ENCODE measurements at regions not wholly inside any gene's neighbourhood (a gene's known extent, or its start where the extent isn't known, plus 50 kb on each side); places are given as distances from the start of the nearest gene placed in this dataset.

- DNase-seq (ENCODE audit: low read depth), result no peak
These were observed 133.7 kb downstream of the DHX35 start for GRCh38 chr20:39095870-39096269.

GRCh38 chr20:39094391-39094790, 132.2 kb downstream of the DHX35 start:
- DNase-seq (ENCODE audit: low read depth), result no peak

- no peak for DNase-seq (ENCODE audit: low read depth)
These were observed 130.7 kb downstream of the DHX35 start for GRCh38 chr20:39092733-39093410.

GRCh38 chr20:39090906-39091305, 128.8 kb downstream of the DHX35 start:
- no peak for DNase-seq (ENCODE audit: low read depth)

GRCh38 chr20:39089797-39090196, 127.7 kb downstream of the DHX35 start:
- DNase-seq (ENCODE audit: low read depth), result no peak

Measured in GM04504 (cell line).